ENCODE measurements at regions not wholly inside any gene's neighbourhood (a gene's known extent, or its start where the extent isn't known, plus 50 kb on each side); places are given as distances from the start of the nearest gene placed in this dataset.

DNA sequence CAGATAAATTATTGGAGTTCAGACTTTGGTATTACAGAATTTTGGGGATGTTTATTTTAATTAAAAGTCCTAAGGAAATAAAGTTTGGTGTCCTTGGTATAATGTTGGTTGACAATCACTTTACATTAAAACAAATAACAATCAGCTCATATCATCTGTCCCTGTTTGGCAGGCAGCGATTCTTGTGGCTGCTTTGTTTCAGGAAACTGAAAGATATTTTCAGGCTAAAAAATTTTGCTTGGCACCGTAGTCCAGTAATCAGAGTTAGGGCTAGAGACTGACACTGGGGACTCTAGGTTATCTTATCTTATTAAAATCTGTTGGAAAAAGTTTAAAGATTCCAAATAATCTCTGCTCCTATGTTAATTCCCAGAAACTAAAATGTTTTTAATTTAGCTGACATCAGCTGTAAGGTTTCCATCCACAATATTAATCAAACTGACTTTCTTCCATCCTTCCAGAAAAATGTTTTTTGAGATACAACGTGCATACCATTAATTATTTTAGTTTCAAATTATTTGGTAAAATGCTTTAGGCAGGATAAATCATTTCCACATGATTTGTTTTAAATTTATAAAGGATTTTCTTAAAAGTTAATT lies 97.6 kb downstream of the ZIC5 start:
- Histone ChIP-seq H3K36me3 (no peaks in the 10 kb centered on the region), H3K9me3 (no peaks in the 10 kb centered on the region), H3K4me1 (no peaks in the 10 kb centered on the region), H3K27ac (no peak overlapping the region), H3K27me3 (no peaks in the 10 kb centered on the region), H3K4me3 (no peak overlapping the region)
- TF ChIP-seq, protein P1, sequence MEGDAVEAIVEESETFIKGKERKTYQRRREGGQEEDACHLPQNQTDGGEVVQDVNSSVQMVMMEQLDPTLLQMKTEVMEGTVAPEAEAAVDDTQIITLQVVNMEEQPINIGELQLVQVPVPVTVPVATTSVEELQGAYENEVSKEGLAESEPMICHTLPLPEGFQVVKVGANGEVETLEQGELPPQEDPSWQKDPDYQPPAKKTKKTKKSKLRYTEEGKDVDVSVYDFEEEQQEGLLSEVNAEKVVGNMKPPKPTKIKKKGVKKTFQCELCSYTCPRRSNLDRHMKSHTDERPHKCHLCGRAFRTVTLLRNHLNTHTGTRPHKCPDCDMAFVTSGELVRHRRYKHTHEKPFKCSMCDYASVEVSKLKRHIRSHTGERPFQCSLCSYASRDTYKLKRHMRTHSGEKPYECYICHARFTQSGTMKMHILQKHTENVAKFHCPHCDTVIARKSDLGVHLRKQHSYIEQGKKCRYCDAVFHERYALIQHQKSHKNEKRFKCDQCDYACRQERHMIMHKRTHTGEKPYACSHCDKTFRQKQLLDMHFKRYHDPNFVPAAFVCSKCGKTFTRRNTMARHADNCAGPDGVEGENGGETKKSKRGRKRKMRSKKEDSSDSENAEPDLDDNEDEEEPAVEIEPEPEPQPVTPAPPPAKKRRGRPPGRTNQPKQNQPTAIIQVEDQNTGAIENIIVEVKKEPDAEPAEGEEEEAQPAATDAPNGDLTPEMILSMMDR (IDR thresholded peaks at IDR 0.05), result no peak
- intact Hi-C loops (cut with DNase I), result no loop called here
- DNase-seq (ENCODE audit: low spot score in 2 of 2), result no peak

DNA sequence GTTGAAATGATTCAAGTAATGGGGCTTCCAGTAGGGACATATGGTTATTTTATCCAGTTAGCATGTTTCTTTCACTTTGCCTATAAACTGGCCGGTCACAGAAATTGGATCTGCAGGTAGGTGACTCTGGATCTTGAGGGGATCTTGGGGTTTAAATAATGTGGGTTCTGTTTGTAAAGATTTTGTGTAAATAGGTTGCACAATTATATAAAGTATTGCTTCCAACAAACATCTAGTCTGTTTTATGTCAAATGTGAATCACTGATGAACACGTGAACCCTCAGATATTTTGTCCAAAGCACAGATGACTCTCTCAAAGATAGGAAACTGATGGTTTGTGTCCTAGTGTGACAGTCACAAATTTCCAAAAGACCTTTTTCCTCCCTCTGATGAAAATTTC lies 98.4 kb downstream of the ZIC5 start:
- TF ChIP-seq, protein P1 (IDR thresholded peaks at IDR 0.05), result no peak
- DNase-seq (ENCODE audit: low spot score in 2 of 2), result no peak
- Histone ChIP-seq H3K36me3 (no peaks in the 10 kb centered on the region), H3K9me3 (no peaks in the 10 kb centered on the region), H3K4me3 (no peak overlapping the region), H3K4me1 (no peaks in the 10 kb centered on the region), H3K27me3 (no peaks in the 10 kb centered on the region), H3K27ac (no peak overlapping the region)
- intact Hi-C loops (cut with DNase I), result no loop called here

DNA sequence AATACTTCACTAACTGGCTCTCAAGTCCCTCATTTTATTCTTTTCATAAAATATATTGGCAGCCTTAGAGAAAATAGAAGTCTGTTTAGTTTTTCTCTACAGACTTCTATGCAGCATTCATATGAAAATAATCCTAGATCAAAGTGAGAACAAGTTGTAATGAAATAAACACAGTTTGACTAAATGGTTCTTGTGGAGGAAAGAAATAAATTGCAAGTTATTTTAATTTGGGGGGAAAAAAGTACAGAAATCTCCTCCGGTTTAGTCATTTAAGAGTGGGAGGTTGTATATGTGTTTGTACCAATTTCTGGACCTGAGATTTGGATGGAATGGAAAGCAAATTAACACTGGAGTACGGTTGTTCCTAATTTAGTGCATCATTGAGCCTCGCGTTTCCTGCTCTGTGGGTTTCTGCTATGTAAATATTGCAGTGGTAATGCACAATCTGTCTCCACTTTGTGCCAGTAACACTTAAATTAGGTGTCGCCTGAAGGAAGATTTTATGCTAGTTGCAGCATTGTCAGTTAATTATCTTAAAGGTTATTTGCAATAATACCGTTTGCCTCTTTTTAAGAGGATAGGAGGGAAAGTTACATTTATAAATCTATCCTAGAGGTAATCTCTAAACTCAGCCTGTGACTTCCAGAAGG lies 100.2 kb downstream of the ZIC5 start:
- H3K27ac ChIP-seq, result no peak overlapping the region
- H3K27me3 ChIP-seq, result no peaks in the 10 kb centered on the region
- intact Hi-C loops (cut with DNase I), result no loop called here

DNA sequence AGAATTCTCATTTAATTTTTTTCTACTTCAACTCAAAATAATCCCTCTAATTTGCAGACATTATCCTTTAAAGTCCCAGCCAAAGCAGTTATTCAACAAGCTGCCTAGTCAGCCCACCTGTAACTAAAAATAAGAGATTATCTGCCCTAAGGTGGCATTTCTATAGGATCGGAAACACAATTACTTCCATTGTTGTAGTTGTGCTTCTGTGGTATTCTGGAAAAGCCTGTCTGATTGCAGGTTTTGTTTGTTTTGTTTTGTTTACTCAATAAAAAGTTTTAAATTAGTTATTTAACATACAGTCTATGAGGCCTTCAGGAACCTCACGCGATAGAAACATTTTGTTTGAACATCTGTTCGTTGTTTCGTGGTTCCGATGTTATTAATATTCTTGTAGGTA lies 101.0 kb downstream of the ZIC5 start:
- no peak for DNase-seq (ENCODE audit: low spot score in 2 of 2)
- no peaks in the 10 kb centered on the region for H3K4me1 ChIP-seq
- intact Hi-C loops (cut with DNase I), result no loop called here
- TF ChIP-seq, protein P1 (IDR thresholded peaks at IDR 0.05), result no peak
- no peak overlapping the region for H3K27ac ChIP-seq
- no peak overlapping the region for H3K4me3 ChIP-seq
- H3K9me3 ChIP-seq, result no peaks in the 10 kb centered on the region
- no peaks in the 10 kb centered on the region for H3K36me3 ChIP-seq
- H3K27me3 ChIP-seq, result no peaks in the 10 kb centered on the region

More for the DNA sequence above, 100.2 kb downstream of the ZIC5 start:
- no peak for DNase-seq (ENCODE audit: low spot score in 2 of 2)
- Histone ChIP-seq H3K4me1 (no peaks in the 10 kb centered on the region), H3K4me3 (no peak overlapping the region), H3K9me3 (no peaks in the 10 kb centered on the region), H3K36me3 (no peaks in the 10 kb centered on the region)
- TF ChIP-seq, protein P1 (IDR thresholded peaks at IDR 0.05), result no peak

DNA sequence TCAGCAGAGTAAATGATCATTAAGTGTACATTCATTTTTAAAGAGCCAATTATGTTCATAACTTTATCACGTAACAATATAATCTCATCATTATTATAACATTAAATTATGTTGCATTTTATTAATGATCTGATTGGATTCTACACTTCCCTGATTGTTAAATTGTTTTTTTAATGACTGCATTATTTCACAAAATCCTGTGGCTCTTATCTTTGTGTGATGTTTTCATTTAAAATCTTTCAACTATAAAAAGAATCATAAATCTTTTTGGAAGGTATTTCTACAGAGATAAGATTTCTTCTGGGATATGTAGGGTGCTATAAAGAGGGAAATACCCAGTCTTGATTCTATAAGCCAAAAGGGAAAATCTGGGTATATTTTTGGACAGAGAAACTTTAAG lies 101.7 kb downstream of the ZIC5 start:
- H3K4me3 ChIP-seq, result no peak overlapping the region
- H3K4me1 ChIP-seq, result no peaks in the 10 kb centered on the region
- no peak overlapping the region for H3K27ac ChIP-seq
- no peaks in the 10 kb centered on the region for H3K9me3 ChIP-seq
- no peaks in the 10 kb centered on the region for H3K36me3 ChIP-seq
- TF ChIP-seq, protein P1 (IDR thresholded peaks at IDR 0.05), result no peak
- no peaks in the 10 kb centered on the region for H3K27me3 ChIP-seq
- intact Hi-C loops (cut with DNase I), result no loop called here
- DNase-seq (ENCODE audit: low spot score in 2 of 2), result no peak
